ENCODE measurements at regions not wholly inside any gene's neighbourhood (a gene's known extent, or its start where the extent isn't known, plus 50 kb on each side); places are given as distances from the start of the nearest gene placed in this dataset.

- H3K14ac ChIP-seq (ENCODE audit: insufficient read depth, low read length), result no peak overlapping the region
- H3K4me3 Mint-ChIP-seq, result no peak overlapping the region
- DNase-seq, result no peak
- H3K18ac ChIP-seq (ENCODE audit: insufficient read length, low read depth, low read length), result no peak overlapping the region
- H4K5ac ChIP-seq (ENCODE audit: insufficient read length, low read depth, low read length), result no peak overlapping the region
- no peak overlapping the region for H4K8ac ChIP-seq (replicated peaks; ENCODE audit: insufficient read length, low read depth, low read length)
- no peak overlapping the region for H3T11ph ChIP-seq (ENCODE audit: low read length)
- no peak overlapping the region for H2AFZ ChIP-seq (ENCODE audit: low read length)
- peaks cover 2 to 3% of the 10 kb centered on the region in 2 experiments; a peak in 1 of 5 replicates for H3K9me3 Mint-ChIP-seq
- no peak overlapping the region for H2BK15ac ChIP-seq (ENCODE audit: low read depth, low read length)
- TF ChIP-seq CTCF (conservative IDR thresholded peaks at IDR 0.05), result no peak
- H2BK20ac ChIP-seq (ENCODE audit: low read depth, low read length, poor library complexity, severe bottlenecking), result no peak overlapping the region
- no peaks in the 10 kb centered on the region for H3K36me3 Mint-ChIP-seq (ENCODE audit: insufficient read depth in 1 of 3, low read depth in 3 of 3)
- H3K56ac ChIP-seq (ENCODE audit: insufficient read length, low read depth, low read length), result no peak overlapping the region
- no CpG with 5 or more reads among the region's 6 CpGs for WGBS (ENCODE audit: extremely low coverage, insufficient read length, low lambda C conversion rate)
- no peak overlapping the region for H3K4ac ChIP-seq (ENCODE audit: low read depth, low read length)
- H3K4me1 ChIP-seq (ENCODE audit: insufficient read depth, low read length), result no peaks in the 10 kb centered on the region
- H3K4me1 Mint-ChIP-seq, result no peaks in the 10 kb centered on the region
- H4K91ac ChIP-seq (ENCODE audit: insufficient read length, low read depth, low read length), result no peak overlapping the region
- H3K27me3 ChIP-seq (ENCODE audit: insufficient read depth, low read length), result no peaks in the 10 kb centered on the region
- H3K79me2 ChIP-seq (ENCODE audit: insufficient read depth, low read length), result no peaks in the 10 kb centered on the region
- H2AK5ac ChIP-seq (ENCODE audit: insufficient read length, low read length), result no peak overlapping the region
- no peak overlapping the region for H3K27ac Mint-ChIP-seq
- no peaks in the 10 kb centered on the region for H3K23me2 ChIP-seq (ENCODE audit: insufficient read length, low read depth, low read length, poor library complexity, severe bottlenecking)
- no peak overlapping the region for H3K27ac ChIP-seq (ENCODE audit: insufficient read length, low read depth, low read length)
- no peak overlapping the region for H3K4me2 ChIP-seq (ENCODE audit: insufficient read depth, insufficient read length, low read length)
- H3K9ac ChIP-seq (ENCODE audit: extremely low read depth, insufficient read length, low read length), result no peak overlapping the region
- H2BK12ac ChIP-seq (ENCODE audit: insufficient read length, low read depth, low read length), result no peak overlapping the region
- H3K27me3 Mint-ChIP-seq (ENCODE audit: low read depth), result no peaks in the 10 kb centered on the region; the same call in 1 of the 2 replicates
- no peak overlapping the region for H3K23ac ChIP-seq (ENCODE audit: insufficient read length, low read depth, low read length)
- no peaks in the 10 kb centered on the region for H3K79me1 ChIP-seq (ENCODE audit: insufficient read depth, low read depth, low read length, poor library complexity, severe bottlenecking)
- no peaks in the 10 kb centered on the region for H4K20me1 ChIP-seq (ENCODE audit: control insufficient read depth, insufficient read depth, insufficient read length)
- H2BK5ac ChIP-seq (ENCODE audit: insufficient read length, low read length), result no peak overlapping the region
- no peak overlapping the region for H2BK120ac ChIP-seq (ENCODE audit: low read depth, low read length, poor library complexity, severe bottlenecking)
- H3K9me3 ChIP-seq (ENCODE audit: control insufficient read depth, low read depth, low read length), result no peaks in the 10 kb centered on the region
Observed at GRCh38 chr18:57930476-57930875, 113.5 kb upstream of the NEDD4L start.

All from H9 (cell line).